Neural cell (in vitro differentiated cells): ENCODE measurements at regions not wholly inside any gene's neighbourhood (a gene's known extent, or its start where the extent isn't known, plus 50 kb on each side); places are given as distances from the start of the nearest gene placed in this dataset.

ENCODE experiments used
- CTCF ChIP-seq: fragments of 450-650 bp; IDR thresholded peaks from 2 replicates; pipeline ENCODE4 v1.5.1; 2014; ENCODE audit warnings: antibody characterized with exemption, mild to moderate bottlenecking, moderate library complexity; ENCODE audit not compliant: poor library complexity, severe bottlenecking
- EZH2 ChIP-seq: fragments of 200-600, 300-800 bp; shearing (Covaris generic), sonication (generic); IDR thresholded peaks from 2 replicates; pipeline ENCODE4 v1.6.1; 2014; ENCODE audit warnings: antibody characterized with exemption, low read length, borderline replicate concordance, mild to moderate bottlenecking; ENCODE audit not compliant: insufficient read depth, poor library complexity, severe bottlenecking
- REST ChIP-seq: IDR thresholded peaks from 2 replicates; pipeline ENCODE4 v1.6.1; 2012; ENCODE audit warnings: borderline replicate concordance
- TAF1 ChIP-seq: IDR thresholded peaks from 2 replicates; pipeline ENCODE4 v1.6.1; 2012; ENCODE audit warnings: low read depth

GRCh38 chr19:31562966-31563612, 213.9 kb upstream of the TSHZ3 start:
- TF ChIP-seq CTCF: no peak
- TF ChIP-seq EZH2: no peak
- no peak for TF ChIP-seq TAF1
- no peak for TF ChIP-seq REST
